Left lung (tissue), 4 donors: ENCODE measurements at regions not wholly inside any gene's neighbourhood (a gene's known extent, or its start where the extent isn't known, plus 50 kb on each side); places are given as distances from the start of the nearest gene placed in this dataset.

ENCODE experiments used
- ATAC-seq: fragments of 200-7000 bp; cut with Tn5 transposase; one replicate; pipeline ENCODE4 v1.9.1; 2020; ENCODE audit warnings: moderate library complexity
- DNase-seq, 4 donors: peaks; one replicate each; pipeline ENCODE4 v3.0.0-alpha.2; 2013 to 2020
- H3K27ac ChIP-seq, 2 donors: fragments of 200-600 bp; sonication (generic) in 1 of 2; one replicate each; pipeline versions ENCODE4 v1.5.0 to v1.8.0; 2020 to 2021
- H3K27me3 ChIP-seq, 2 donors: fragments of 200-600 bp; sonication (generic) in 1 of 2; one replicate each; pipeline versions ENCODE4 v1.5.0 to v1.8.0; 2020 to 2021
- H3K36me3 ChIP-seq, 2 donors: fragments of 200-600 bp; sonication (generic) in 1 of 2; one replicate each; pipeline versions ENCODE4 v1.5.0 to v1.8.0; 2020 to 2021
- H3K4me1 ChIP-seq, 2 donors: fragments of 200-600 bp; one replicate each; pipeline ENCODE4 v1.8.0; 2021
- H3K4me3 ChIP-seq, 2 donors: fragments of 200-600 bp; sonication (generic) in 1 of 2; one replicate each; pipeline versions ENCODE4 v1.5.0 to v1.8.0; 2020 to 2021; ENCODE audit warnings: mild to moderate bottlenecking in 1 of 2
- H3K9me3 ChIP-seq, 2 donors: fragments of 200-600 bp; sonication (generic) in 1 of 2; one replicate each; pipeline versions ENCODE4 v1.5.0 to v1.8.0; 2020 to 2021
- CTCF ChIP-seq, 2 donors: fragments of 200-600 bp; sonication (generic) in 1 of 2; IDR thresholded peaks; one replicate each; pipeline versions ENCODE4 v1.5.0 to v1.8.0; 2021; ENCODE audit warnings: antibody characterized with exemption in 2 of 2
- intact Hi-C, 2 donors: fragments of 100-400 bp; cut with DNase I; formaldehyde crosslinking; loops; one replicate each; pipeline versions ENCODE4 v1.11.2 to v1.14.2; 2022
- donor health status: DM: no; HTN: yes; CAD: no.
- donor health status: DM: no; HTN: no; CAD: no.

DNA sequence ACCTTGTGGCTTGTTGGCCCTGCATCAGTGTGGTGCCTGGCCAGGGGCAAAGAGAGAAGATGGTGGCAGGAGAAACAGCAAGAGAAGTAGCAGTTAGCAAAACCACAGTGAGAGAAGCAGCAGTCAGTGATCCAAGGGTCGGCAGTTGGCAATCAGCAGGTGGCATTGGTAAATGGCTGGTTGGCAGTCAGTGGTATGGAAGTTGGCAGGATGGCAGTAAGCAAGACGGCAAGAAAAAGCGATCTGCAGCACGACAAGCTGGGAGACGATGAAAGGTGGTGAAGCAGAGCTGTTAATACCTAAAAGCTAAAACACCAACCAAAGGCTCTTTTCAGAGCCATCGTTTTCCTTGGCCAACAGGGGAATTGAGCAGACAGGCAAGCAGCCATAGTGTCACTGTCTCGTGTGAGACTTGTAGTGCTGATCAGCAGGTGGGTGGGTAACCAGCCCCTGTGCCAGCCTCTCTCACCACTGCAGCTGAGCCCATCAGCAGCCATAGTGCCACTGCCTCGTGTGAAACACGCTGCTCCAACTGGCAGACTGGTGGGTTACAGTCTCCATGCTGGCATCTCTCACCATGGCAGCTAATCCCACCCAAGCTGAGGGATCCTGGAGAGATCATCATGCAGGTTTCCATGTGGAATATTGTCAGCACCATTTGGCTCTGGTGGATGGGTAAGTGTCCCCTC is 2078.4 kb downstream of the PCDH7 start:
- Histone ChIP-seq H3K9me3 (no peaks in the 10 kb centered on the region), H3K4me1 (no peaks in the 10 kb centered on the region), H3K4me3 (no peak overlapping the region), H3K27me3 (no peaks in the 10 kb centered on the region), H3K27ac (no peak overlapping the region), H3K36me3 (no peaks in the 10 kb centered on the region)
- ATAC-seq (no peak), DNase-seq (no peak)
- intact Hi-C loops = no loop called here
- TF ChIP-seq CTCF (IDR thresholded peaks at IDR 0.05) = no peak

GRCh38 chr4:32824336-32824735 is 2104.2 kb downstream of the PCDH7 start:
- Histone ChIP-seq H3K27ac (no peak overlapping the region), H3K36me3 (no peaks in the 10 kb centered on the region), H3K27me3 (no peaks in the 10 kb centered on the region), H3K4me1 (no peaks in the 10 kb centered on the region), H3K9me3 (peaks cover 0 to 11% of the 10 kb centered on the region in 2 donors), H3K4me3 (no peak overlapping the region)
- intact Hi-C loops = no loop called here
- no peak for TF ChIP-seq CTCF (IDR thresholded peaks at IDR 0.05)
- no peak for ATAC-seq
- DNase-seq = no peak

- peaks cover 0 to 11% of the 10 kb centered on the region in 2 donors for H3K9me3 ChIP-seq
Observed at GRCh38 chr4:32826169-32826568, 2106.0 kb downstream of the PCDH7 start.

DNA sequence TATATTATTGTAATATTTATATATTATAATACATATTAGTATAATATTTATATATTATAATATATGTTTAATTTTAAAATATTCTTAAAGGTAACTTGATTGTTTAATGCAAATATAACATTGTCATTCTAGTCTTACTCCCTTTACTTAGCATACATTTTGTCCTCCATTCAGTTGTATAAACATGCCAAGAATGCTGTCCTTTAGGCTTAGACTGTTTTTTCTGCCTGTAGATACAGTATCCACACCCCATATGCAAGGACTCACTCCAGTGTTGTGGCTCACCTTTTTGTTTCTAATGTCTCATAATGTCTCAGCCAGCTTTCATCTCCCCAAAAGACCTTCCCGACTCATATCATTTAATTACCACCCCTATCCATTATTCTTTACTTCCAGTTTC is 2110.0 kb downstream of the PCDH7 start:
- ATAC-seq = no peak
- no peak for TF ChIP-seq CTCF (IDR thresholded peaks at IDR 0.05)
- intact Hi-C loops = no loop called here

More at GRCh38 chr4:32826169-32826568, 2106.0 kb downstream of the PCDH7 start:
- TF ChIP-seq CTCF (IDR thresholded peaks at IDR 0.05) = no peak
- Histone ChIP-seq H3K36me3 (no peaks in the 10 kb centered on the region), H3K27me3 (no peaks in the 10 kb centered on the region), H3K27ac (no peak overlapping the region), H3K4me3 (no peak overlapping the region), H3K4me1 (no peaks in the 10 kb centered on the region)
- ATAC-seq (no peak), DNase-seq (no peak)
- intact Hi-C loops = no loop called here

DNA sequence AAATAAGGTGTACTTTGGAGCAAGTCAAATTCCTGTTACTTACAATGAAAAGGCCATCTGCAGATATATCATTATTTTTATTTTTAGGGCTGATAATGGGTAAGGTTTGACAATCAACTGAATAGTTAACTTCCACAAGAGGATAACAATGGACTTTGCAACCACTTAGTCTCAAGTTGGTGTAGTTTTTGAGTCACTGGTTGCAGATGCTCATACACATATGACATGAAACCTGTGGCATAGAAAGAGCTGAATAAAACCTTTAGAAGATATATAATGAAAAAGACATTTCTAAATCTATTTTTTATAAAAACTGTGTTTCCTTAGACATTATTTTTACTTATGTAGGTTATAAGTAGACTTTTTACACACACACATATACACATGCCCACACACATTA is 2110.9 kb downstream of the PCDH7 start:
- Histone ChIP-seq H3K36me3 (no peaks in the 10 kb centered on the region), H3K27ac (no peak overlapping the region), H3K4me1 (no peaks in the 10 kb centered on the region), H3K4me3 (no peak overlapping the region), H3K9me3 (peaks cover 0 to 4% of the 10 kb centered on the region in 2 donors), H3K27me3 (no peaks in the 10 kb centered on the region)
- ATAC-seq (no peak), DNase-seq (no peak)
- intact Hi-C loops = no loop called here
- no peak for TF ChIP-seq CTCF (IDR thresholded peaks at IDR 0.05)

More for the DNA sequence above, 2110.0 kb downstream of the PCDH7 start:
- no peaks in the 10 kb centered on the region for H3K4me1 ChIP-seq
- no peaks in the 10 kb centered on the region for H3K27me3 ChIP-seq
- no peak for DNase-seq
- no peaks in the 10 kb centered on the region for H3K36me3 ChIP-seq
- H3K9me3 ChIP-seq = peaks cover 0 to 11% of the 10 kb centered on the region in 2 donors
- no peak overlapping the region for H3K27ac ChIP-seq
- H3K4me3 ChIP-seq = no peak overlapping the region
